ENCODE measurements at regions not wholly inside any gene's neighbourhood (a gene's known extent, or its start where the extent isn't known, plus 50 kb on each side); places are given as distances from the start of the nearest gene placed in this dataset.

DNA sequence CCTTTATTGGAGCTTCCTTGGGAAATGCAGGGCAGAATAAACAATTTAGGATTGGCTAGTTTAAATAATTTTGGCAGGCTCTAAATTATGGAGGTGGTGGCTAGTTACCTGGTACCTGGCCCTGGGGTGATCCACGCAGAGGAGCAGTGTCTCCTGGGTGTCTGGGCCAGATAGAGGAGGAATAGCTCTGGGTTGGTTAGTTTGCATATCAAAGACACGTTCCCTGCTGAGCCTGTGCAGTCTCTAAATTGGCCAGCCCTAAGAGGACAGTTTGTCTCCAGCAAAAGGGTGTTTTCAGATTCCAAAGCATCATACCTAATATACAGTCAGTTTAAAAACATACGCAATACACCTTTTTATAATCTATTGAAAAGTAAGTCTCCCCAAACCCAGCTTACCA lies 333.3 kb upstream of the TPM1 start:
- peaks cover 3 to 47% of the 10 kb centered on the region in 2 donors for H3K36me3 ChIP-seq (ENCODE audit: control insufficient read depth in 1 of 2, insufficient read depth in 2 of 2, low read length in 2 of 2)
- no peaks in the 10 kb centered on the region for H3K9me3 ChIP-seq (ENCODE audit: control insufficient read depth in 1 of 2, low read length in 2 of 2)
- H3K4me3 ChIP-seq (ENCODE audit: low read depth in 1 of 2, low read length in 2 of 2) = no peak overlapping the region
- no peak overlapping the region for H3K9ac ChIP-seq (ENCODE audit: low read depth in 1 of 2, low read length in 2 of 2)
- H3K27ac ChIP-seq (ENCODE audit: low read depth, low read length) = no peak overlapping the region
- H3K4me1 ChIP-seq (ENCODE audit: control insufficient read depth in 1 of 2, insufficient read depth in 2 of 2, low read length in 2 of 2) = no peaks in the 10 kb centered on the region
- no peaks in the 10 kb centered on the region for H3K27me3 ChIP-seq (ENCODE audit: control insufficient read depth in 1 of 2, insufficient read depth in 2 of 2, low read length in 2 of 2)

GRCh38 chr15:62711691-62712454 lies 330.7 kb upstream of the TPM1 start:
- H3K27me3 ChIP-seq (ENCODE audit: control insufficient read depth in 1 of 2, insufficient read depth in 2 of 2, low read length in 2 of 2) = no peaks in the 10 kb centered on the region
- no peaks in the 10 kb centered on the region for H3K9me3 ChIP-seq (ENCODE audit: control insufficient read depth in 1 of 2, low read length in 2 of 2)
- no peaks in the 10 kb centered on the region for H3K4me1 ChIP-seq (ENCODE audit: control insufficient read depth in 1 of 2, insufficient read depth in 2 of 2, low read length in 2 of 2)
- no peak overlapping the region for H3K27ac ChIP-seq (ENCODE audit: low read depth, low read length)
- H3K4me3 ChIP-seq (ENCODE audit: low read depth in 1 of 2, low read length in 2 of 2) = no peak overlapping the region
- H3K36me3 ChIP-seq (ENCODE audit: control insufficient read depth in 1 of 2, insufficient read depth in 2 of 2, low read length in 2 of 2) = peaks cover 0 to 62% of the 10 kb centered on the region in 2 donors
- no peak overlapping the region for H3K9ac ChIP-seq (ENCODE audit: low read depth in 1 of 2, low read length in 2 of 2)

- Histone ChIP-seq H3K36me3 (ENCODE audit: control insufficient read depth in 1 of 2, insufficient read depth in 2 of 2, low read length in 2 of 2) (peaks cover 6 to 62% of the 10 kb centered on the region in 2 donors), H3K27ac (ENCODE audit: low read depth, low read length) (no peak overlapping the region)
These were observed 330.1 kb upstream of the TPM1 start for GRCh38 chr15:62712455-62712839.

GRCh38 chr15:62715946-62716345 lies 326.6 kb upstream of the TPM1 start:
- no peaks in the 10 kb centered on the region for H3K4me1 ChIP-seq (ENCODE audit: control insufficient read depth in 1 of 2, insufficient read depth in 2 of 2, low read length in 2 of 2)
- H3K27ac ChIP-seq (ENCODE audit: low read depth, low read length) = no peak overlapping the region
- H3K27me3 ChIP-seq (ENCODE audit: control insufficient read depth in 1 of 2, insufficient read depth in 2 of 2, low read length in 2 of 2) = no peaks in the 10 kb centered on the region
- H3K4me3 ChIP-seq (ENCODE audit: low read depth in 1 of 2, low read length in 2 of 2) = no peak overlapping the region
- no peaks in the 10 kb centered on the region for H3K9me3 ChIP-seq (ENCODE audit: control insufficient read depth in 1 of 2, low read length in 2 of 2)
- H3K36me3 ChIP-seq (ENCODE audit: control insufficient read depth in 1 of 2, insufficient read depth in 2 of 2, low read length in 2 of 2) = peaks cover 17 to 68% of the 10 kb centered on the region in 2 donors
- H3K9ac ChIP-seq (ENCODE audit: low read depth in 1 of 2, low read length in 2 of 2) = no peak overlapping the region

More at GRCh38 chr15:62712455-62712839, 330.1 kb upstream of the TPM1 start:
- Histone ChIP-seq H3K27me3 (ENCODE audit: control insufficient read depth in 1 of 2, insufficient read depth in 2 of 2, low read length in 2 of 2) (no peaks in the 10 kb centered on the region), H3K9me3 (ENCODE audit: control insufficient read depth in 1 of 2, low read length in 2 of 2) (no peaks in the 10 kb centered on the region), H3K9ac (ENCODE audit: low read depth in 1 of 2, low read length in 2 of 2) (no peak overlapping the region), H3K4me1 (ENCODE audit: control insufficient read depth in 1 of 2, insufficient read depth in 2 of 2, low read length in 2 of 2) (no peaks in the 10 kb centered on the region), H3K4me3 (ENCODE audit: low read depth in 1 of 2, low read length in 2 of 2) (no peak overlapping the region)

GRCh38 chr15:62717496-62717895 lies 325.1 kb upstream of the TPM1 start:
- no peak overlapping the region for H3K4me3 ChIP-seq (ENCODE audit: low read depth in 1 of 2, low read length in 2 of 2)
- H3K36me3 ChIP-seq (ENCODE audit: control insufficient read depth in 1 of 2, insufficient read depth in 2 of 2, low read length in 2 of 2) = peaks cover 20 to 62% of the 10 kb centered on the region in 2 donors

DNA sequence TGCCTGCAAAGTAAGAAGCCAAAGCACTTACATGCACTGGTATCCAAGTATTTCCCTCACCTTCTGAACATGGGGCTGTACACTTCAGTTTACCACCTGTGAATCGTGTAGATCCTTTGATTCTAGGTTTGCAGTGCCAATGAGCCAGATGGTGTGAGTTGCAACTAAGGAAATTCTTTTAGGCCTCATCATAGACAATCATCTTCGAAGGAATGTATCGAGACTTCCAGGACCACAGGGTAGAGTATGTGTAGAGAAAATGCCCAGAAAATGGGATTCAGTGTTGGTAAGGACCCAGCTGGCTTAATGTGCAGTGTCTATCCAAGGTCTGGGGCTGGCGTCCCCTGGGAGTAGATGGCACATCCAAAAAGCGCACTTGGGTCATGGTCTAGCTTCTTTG lies 323.2 kb upstream of the TPM1 start:
- Histone ChIP-seq H3K4me1 (ENCODE audit: control insufficient read depth in 1 of 2, insufficient read depth in 2 of 2, low read length in 2 of 2) (no peaks in the 10 kb centered on the region), H3K36me3 (ENCODE audit: control insufficient read depth in 1 of 2, insufficient read depth in 2 of 2, low read length in 2 of 2) (peaks cover 21 to 67% of the 10 kb centered on the region in 2 donors), H3K9ac (ENCODE audit: low read depth in 1 of 2, low read length in 2 of 2) (no peak overlapping the region), H3K9me3 (ENCODE audit: control insufficient read depth in 1 of 2, low read length in 2 of 2) (no peaks in the 10 kb centered on the region), H3K27ac (ENCODE audit: low read depth, low read length) (no peak overlapping the region), H3K4me3 (ENCODE audit: low read depth in 1 of 2, low read length in 2 of 2) (no peak overlapping the region), H3K27me3 (ENCODE audit: control insufficient read depth in 1 of 2, insufficient read depth in 2 of 2, low read length in 2 of 2) (no peaks in the 10 kb centered on the region)

More at GRCh38 chr15:62717496-62717895, 325.1 kb upstream of the TPM1 start:
- no peak overlapping the region for H3K27ac ChIP-seq (ENCODE audit: low read depth, low read length)
- H3K9ac ChIP-seq (ENCODE audit: low read depth in 1 of 2, low read length in 2 of 2) = no peak overlapping the region
- no peaks in the 10 kb centered on the region for H3K9me3 ChIP-seq (ENCODE audit: control insufficient read depth in 1 of 2, low read length in 2 of 2)
- H3K4me1 ChIP-seq (ENCODE audit: control insufficient read depth in 1 of 2, insufficient read depth in 2 of 2, low read length in 2 of 2) = no peaks in the 10 kb centered on the region
- no peaks in the 10 kb centered on the region for H3K27me3 ChIP-seq (ENCODE audit: control insufficient read depth in 1 of 2, insufficient read depth in 2 of 2, low read length in 2 of 2)

- Histone ChIP-seq H3K9ac (ENCODE audit: low read depth in 1 of 2, low read length in 2 of 2) (no peak overlapping the region), H3K27me3 (ENCODE audit: control insufficient read depth in 1 of 2, insufficient read depth in 2 of 2, low read length in 2 of 2) (no peaks in the 10 kb centered on the region), H3K4me3 (ENCODE audit: low read depth in 1 of 2, low read length in 2 of 2) (no peak overlapping the region), H3K36me3 (ENCODE audit: control insufficient read depth in 1 of 2, insufficient read depth in 2 of 2, low read length in 2 of 2) (peaks cover 21 to 75% of the 10 kb centered on the region in 2 donors), H3K4me1 (ENCODE audit: control insufficient read depth in 1 of 2, insufficient read depth in 2 of 2, low read length in 2 of 2) (no peaks in the 10 kb centered on the region), H3K9me3 (ENCODE audit: control insufficient read depth in 1 of 2, low read length in 2 of 2) (no peaks in the 10 kb centered on the region), H3K27ac (ENCODE audit: low read depth, low read length) (no peak overlapping the region)
These were observed 320.3 kb upstream of the TPM1 start for GRCh38 chr15:62722237-62722636.

DNA sequence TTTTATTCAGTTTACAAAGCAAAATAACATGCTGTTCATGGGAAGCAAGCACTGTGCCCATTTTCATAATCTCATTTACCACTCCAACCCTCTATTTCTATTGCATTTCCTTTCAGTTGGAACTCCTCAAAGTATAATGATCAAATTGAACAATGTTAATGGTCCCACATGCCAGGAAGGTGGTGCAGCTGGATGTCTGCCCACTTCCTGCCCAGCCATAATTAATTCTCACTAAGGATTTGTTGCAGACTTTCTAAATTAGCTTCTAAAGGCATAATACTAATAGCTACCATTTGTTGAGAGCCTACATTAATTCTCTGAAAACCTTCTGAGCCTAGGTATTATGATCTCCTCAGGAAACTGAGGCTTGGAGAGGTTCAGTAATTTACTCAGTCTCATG lies 316.1 kb upstream of the TPM1 start:
- peaks cover 10 to 58% of the 10 kb centered on the region in 2 donors for H3K36me3 ChIP-seq (ENCODE audit: control insufficient read depth in 1 of 2, insufficient read depth in 2 of 2, low read length in 2 of 2)

DNA sequence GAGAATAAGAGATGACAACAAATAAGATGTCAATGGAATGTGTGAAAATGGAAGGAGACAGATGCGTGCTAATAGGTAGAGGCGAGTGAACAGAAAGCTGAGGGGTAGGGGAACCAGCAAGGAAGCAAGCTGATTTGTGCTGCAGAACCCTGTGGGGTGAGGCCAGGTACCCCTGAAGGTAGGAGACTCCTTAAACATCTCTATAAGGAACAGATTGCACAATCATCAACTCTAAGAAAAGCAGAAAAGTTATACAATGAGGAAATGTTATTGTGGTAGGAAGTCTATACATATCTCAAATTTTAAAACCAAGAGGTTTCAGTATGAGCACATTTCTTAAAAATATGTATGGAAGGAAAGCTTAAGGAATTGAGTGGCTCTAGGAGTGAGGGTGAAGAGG lies 315.0 kb upstream of the TPM1 start:
- Histone ChIP-seq H3K27ac (ENCODE audit: low read depth, low read length) (no peak overlapping the region), H3K4me3 (ENCODE audit: low read depth in 1 of 2, low read length in 2 of 2) (no peak overlapping the region), H3K27me3 (ENCODE audit: control insufficient read depth in 1 of 2, insufficient read depth in 2 of 2, low read length in 2 of 2) (no peaks in the 10 kb centered on the region), H3K9me3 (ENCODE audit: control insufficient read depth in 1 of 2, low read length in 2 of 2) (no peaks in the 10 kb centered on the region), H3K4me1 (ENCODE audit: control insufficient read depth in 1 of 2, insufficient read depth in 2 of 2, low read length in 2 of 2) (no peaks in the 10 kb centered on the region), H3K36me3 (ENCODE audit: control insufficient read depth in 1 of 2, insufficient read depth in 2 of 2, low read length in 2 of 2) (peaks cover 8 to 53% of the 10 kb centered on the region in 2 donors), H3K9ac (ENCODE audit: low read depth in 1 of 2, low read length in 2 of 2) (no peak overlapping the region)

More for the DNA sequence above, 316.1 kb upstream of the TPM1 start:
- no peak overlapping the region for H3K4me3 ChIP-seq (ENCODE audit: low read depth in 1 of 2, low read length in 2 of 2)
- H3K4me1 ChIP-seq (ENCODE audit: control insufficient read depth in 1 of 2, insufficient read depth in 2 of 2, low read length in 2 of 2) = no peaks in the 10 kb centered on the region
- no peaks in the 10 kb centered on the region for H3K9me3 ChIP-seq (ENCODE audit: control insufficient read depth in 1 of 2, low read length in 2 of 2)
- no peaks in the 10 kb centered on the region for H3K27me3 ChIP-seq (ENCODE audit: control insufficient read depth in 1 of 2, insufficient read depth in 2 of 2, low read length in 2 of 2)
- H3K27ac ChIP-seq (ENCODE audit: low read depth, low read length) = no peak overlapping the region
- no peak overlapping the region for H3K9ac ChIP-seq (ENCODE audit: low read depth in 1 of 2, low read length in 2 of 2)

GRCh38 chr15:62730825-62731224 lies 311.7 kb upstream of the TPM1 start:
- no peaks in the 10 kb centered on the region for H3K9me3 ChIP-seq (ENCODE audit: control insufficient read depth in 1 of 2, low read length in 2 of 2)
- H3K4me3 ChIP-seq (ENCODE audit: low read depth in 1 of 2, low read length in 2 of 2) = no peak overlapping the region
- no peaks in the 10 kb centered on the region for H3K4me1 ChIP-seq (ENCODE audit: control insufficient read depth in 1 of 2, insufficient read depth in 2 of 2, low read length in 2 of 2)
- no peak overlapping the region for H3K27ac ChIP-seq (ENCODE audit: low read depth, low read length)
- H3K9ac ChIP-seq (ENCODE audit: low read depth in 1 of 2, low read length in 2 of 2) = no peak overlapping the region
- H3K36me3 ChIP-seq (ENCODE audit: control insufficient read depth in 1 of 2, insufficient read depth in 2 of 2, low read length in 2 of 2) = peaks cover 10 to 48% of the 10 kb centered on the region in 2 donors
- no peaks in the 10 kb centered on the region for H3K27me3 ChIP-seq (ENCODE audit: control insufficient read depth in 1 of 2, insufficient read depth in 2 of 2, low read length in 2 of 2)
